Effector CD8-positive, alpha-beta T cell (primary cell): ENCODE measurements at regions not wholly inside any gene's neighbourhood (a gene's known extent, or its start where the extent isn't known, plus 50 kb on each side); places are given as distances from the start of the nearest gene placed in this dataset.

Source experiments
- DNase-seq: peaks from one replicate; lab custom pipeline; 2025; lab: John Stamatoyannopoulos, UW

- no peak for DNase-seq
Observed at GRCh38 chr2:238963161-238963970, 115.5 kb downstream of the TWIST2 start.

- no peak for DNase-seq
Observed at GRCh38 chr2:238963971-238964328, 116.1 kb downstream of the TWIST2 start.

DNA sequence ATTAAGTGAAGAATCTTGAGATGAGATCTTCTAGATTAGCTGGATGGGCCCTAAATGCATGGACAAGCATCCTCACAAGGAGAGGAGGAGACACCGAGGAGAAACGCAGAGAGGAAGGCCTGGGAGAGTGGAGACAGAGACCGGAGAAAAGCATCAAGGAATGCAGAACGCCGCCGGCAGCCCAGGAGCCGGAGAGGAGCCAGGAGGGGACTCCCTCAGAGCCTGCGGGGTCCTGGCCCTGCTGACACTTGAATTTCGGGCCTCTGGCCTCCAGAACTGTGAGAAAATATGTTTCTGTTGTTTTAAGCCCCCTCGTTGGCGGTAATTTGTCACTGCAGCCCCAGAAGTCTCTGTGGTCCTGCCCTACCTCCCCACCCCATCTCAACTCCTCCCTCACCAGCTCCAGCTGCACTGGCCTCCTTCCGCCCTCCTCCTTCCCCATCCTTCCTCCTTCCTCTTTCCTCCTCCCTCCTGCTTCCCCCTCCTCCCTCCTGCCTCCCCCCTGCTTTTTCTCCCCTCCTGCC lies 116.7 kb downstream of the TWIST2 start:
- no peak for DNase-seq

- DNase-seq = no peak
Observed at GRCh38 chr2:238965371-238966071, 117.6 kb downstream of the TWIST2 start.

- no peak for DNase-seq
Observed at GRCh38 chr2:238966072-238966937, 118.4 kb downstream of the TWIST2 start.

GRCh38 chr2:238967031-238967977 lies 119.4 kb downstream of the TWIST2 start:
- no peak for DNase-seq

DNA sequence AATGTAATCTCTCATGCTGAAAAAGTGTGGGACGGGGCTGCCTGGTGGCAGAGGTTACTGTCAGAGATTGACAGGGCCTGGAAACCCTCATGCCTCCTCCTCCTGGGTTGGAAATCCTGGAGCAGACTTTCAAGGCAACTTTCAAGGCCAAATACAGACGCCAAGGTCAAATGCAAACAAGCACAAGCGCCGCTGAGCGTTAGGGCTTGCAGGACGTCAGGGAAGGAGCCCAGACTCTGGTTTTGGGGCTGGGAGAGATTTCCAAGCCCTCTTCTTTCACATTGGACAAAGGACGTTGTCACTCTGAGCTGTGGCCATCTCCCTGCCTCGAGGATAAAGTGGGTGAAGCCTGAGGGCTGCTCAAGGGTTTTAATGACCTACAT lies 120.1 kb downstream of the TWIST2 start:
- DNase-seq = no peak

DNA sequence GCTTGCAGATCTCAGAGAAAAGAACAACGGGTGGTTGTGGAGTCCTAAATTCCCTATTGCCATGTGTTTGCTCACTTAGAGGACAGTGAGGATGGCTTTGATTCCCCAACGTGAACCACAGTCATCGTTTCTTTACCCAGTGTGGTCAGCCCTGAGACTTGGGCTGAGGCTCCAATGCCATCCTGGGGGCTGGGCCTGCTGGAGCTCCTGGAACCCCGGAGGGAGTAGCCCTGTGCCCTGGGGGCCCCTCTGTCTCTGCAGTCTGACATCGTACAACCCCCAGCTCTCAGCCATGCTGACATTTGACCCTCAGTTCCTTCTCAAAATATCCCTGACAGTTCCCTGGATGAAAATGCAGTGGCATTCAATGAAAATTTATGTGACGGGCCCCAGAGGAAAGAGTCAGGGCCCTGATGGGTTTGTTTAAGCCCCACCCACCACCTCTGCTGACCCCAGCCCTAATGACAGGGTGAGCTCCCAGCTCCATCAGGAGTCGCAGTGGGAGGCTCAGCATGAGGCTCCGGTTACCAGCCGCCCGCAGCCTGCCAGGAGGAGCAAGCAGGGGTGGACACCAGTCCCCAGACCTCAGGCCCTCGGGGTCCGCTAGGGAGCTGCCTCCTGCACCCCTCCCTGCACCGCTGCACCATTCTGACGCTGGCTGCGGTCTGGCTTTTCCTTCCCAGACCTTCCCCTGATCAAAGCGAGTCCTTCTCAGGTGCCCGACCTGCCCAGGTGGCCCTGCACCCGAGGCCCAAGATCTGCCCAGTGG lies 120.9 kb downstream of the TWIST2 start:
- DNase-seq = no peak

DNA sequence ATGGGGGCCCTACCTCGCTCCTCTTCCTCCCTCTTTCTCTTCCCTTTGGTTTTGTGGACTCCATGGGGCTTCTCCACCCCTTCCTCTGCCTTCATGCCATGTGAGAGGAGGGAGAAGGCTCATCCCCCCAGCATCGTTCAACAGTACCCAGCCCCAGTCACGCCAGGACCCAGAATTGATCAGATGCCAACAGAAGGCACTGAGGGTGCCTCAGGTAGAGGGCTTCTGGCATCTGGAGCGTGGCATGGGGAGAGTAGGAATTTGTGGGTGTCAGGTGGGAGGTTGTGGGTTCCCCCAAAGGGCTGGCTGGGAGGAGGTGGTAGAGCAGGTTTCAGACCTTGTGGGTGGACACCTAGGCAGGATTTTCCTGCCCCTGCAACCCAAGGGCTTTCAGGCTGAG lies 122.0 kb downstream of the TWIST2 start:
- no peak for DNase-seq

DNA sequence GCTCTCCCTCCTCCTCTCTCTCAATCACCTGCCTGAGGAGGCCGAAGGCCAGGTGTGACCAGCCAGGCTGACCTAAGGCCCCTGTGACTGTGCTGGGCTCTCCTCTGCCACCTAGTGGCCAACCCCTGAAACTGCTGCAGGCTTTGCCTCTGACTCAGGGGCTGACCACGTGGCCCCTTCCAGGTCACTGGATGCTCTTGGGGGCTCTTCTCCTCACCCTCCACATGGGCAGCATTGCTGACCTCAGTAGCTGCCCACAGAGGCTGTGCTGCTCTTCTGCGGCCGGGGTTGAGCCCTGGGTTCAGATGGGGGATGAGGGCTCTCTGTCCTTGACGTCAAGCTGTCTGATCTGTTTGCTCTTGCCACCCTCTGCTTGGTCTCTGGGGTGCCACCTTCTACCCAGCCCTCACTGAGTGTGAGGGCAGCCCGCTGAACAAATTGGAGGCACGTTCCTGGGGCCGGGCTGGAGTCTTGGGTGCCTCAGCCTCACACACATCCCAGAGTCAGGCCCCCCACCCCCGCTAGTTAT lies 122.7 kb downstream of the TWIST2 start:
- peak; percentile 10 for DNase-seq

DNA sequence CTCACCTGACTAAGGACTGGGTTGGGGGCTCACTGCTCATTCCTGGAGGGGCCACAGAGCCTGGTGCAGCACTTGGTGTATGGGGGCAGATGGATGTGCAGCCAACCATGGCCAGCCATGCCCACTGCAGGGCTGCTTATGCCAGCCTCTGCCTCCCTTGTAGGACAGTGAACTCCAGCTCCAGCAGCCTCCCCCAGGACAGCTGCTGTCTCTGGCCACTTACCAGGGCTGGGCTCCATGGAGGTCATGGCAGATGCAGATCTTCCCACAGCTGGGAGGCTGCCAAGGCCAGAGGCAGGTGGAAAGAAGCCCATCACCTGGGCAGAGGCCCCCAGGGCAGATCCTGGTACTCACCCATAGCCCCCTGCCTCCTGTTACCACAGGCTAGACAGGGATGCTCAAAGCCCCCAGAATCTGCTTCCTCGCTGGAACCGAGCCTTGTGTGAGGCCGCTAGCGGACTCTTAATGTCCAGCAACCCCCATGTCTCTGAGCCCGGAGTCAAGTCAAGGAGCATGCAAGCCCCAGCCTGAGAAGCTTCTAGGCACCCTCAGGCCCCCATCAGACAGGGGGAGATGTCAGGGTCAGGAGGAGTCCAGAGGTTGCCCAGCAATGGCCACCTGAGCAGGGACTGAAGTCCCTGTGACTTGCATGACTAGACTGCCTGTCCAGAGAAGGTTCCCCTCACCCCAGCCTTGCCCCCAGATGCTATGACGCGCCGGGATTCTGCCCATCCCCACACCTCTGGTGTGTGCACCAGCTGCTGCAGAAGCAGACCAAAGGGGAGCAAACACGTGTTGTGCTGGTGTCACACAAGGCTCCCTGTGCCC lies 123.6 kb downstream of the TWIST2 start:
- DNase-seq = no peak

DNA sequence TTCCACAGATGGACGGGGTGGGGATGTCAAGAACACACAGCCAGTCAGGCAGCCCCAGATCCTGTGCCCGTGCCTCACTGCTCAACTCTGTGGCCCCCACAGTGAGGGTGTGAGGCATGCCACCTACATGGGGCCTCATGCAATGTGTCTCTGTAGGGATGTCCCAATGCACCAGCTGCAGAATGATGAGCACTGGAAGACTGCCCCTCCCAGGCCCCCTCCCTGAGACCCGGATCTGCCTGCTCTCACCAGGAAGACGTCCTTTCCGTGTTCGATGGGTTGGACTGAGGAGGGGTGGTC lies 124.2 kb downstream of the TWIST2 start:
- DNase-seq = no peak

DNA sequence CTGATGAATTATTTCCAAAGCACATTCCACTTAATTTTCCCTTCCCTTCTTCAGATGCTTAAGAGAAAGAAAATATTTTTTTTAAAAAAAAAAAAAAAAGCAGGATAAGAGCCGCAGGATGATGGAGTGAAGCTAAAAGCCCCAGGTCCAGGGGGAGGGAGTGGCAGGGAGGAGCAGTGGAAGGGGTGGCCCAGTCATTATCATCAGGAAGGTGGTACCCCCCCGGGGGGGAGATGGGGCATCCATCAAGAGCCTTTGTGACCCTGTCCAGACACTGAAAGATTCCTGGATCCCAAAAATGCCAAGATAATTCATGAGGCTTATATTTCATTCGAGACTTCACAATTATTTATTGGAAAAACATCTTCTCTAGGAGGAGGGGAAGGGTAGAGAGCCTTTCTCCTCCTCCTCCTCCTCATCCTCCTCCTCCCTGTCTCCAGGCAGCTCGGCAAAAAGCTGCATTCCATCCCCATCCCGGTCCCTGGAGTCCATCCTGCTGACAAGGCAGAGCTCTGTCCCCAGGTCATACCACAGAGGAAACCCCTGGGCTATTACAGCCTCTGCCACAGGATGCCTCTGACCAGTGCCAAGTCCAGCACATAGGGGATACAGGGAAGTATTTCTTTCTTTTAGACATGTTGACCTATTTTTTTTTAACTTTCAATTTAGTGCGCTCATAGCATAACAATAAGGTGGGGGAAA lies 125.3 kb downstream of the TWIST2 start:
- DNase-seq = no peak

GRCh38 chr2:238974081-238974480 lies 126.2 kb downstream of the TWIST2 start:
- no peak for DNase-seq

DNA sequence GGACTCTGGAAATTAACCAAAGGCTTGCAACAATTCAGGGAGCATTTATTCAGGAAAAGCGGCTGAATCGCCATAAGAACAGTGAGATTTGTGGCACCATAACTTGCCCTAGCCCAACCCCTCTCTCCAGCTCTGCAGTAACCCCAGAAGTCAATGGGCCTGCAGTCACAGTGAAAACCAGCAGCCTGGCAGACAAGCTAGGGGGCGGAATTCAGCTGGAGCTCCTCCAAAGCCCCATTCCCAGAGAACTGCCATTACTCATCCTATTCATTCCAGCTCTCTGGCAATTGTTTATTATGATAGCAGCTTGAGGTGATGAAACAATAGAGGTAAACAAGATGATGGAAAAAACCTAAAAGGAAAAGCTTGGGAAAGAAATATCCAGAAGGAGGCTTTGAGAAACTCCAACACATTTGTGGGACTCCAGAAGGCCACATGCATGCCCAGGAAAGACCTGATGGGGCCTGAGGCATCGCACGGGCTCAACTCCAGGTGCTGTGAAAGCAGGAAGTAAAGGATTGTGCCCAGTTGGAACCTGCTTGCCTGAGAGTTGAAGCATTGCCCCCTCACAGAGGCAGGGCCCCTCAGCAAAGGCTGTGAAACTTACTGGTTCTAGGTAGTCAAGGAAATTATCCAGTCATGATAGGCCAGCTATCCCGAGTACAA lies 126.7 kb downstream of the TWIST2 start:
- no peak for DNase-seq

DNA sequence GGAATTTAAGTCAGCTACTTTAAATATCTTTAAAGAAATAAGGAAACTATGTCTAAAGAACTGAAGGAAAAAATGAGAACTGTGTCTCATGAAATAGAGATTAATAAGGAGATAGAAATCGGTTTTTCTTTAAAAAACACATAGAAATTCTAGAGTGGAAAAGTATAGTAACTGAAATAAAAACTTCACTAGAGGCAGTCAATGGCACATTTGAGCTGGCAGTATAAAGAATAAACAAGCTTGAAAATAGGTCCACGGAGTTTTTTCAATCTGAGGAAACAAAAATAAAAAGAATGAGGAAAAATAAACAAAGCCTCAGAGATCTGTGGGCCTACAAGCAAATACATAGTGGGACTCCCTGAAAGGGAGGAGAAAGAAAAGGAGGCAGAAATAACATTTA lies 127.5 kb downstream of the TWIST2 start:
- DNase-seq = no peak

DNA sequence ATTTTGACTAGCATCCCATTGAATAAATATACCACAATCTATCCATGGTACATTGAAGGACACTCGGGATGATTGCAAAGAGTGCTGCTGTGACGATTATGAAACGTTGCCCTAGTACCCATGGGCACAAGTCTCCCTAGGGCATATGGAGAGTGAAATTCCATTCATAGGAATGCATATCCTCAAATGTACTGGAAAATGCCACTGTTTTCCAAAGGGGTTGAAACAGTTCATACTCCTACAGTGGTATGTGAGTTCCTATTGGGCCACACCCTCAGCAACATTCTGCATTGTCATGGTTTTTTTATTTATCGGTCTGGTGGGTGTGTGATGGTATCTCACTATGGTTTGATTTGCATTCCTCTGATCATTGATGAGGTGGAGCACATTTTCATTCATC lies 130.6 kb downstream of the TWIST2 start:
- no peak for DNase-seq

- no peak for DNase-seq
Observed at GRCh38 chr2:238979636-238980035, 131.8 kb downstream of the TWIST2 start.
